ENCODE measurements at regions not wholly inside any gene's neighbourhood (a gene's known extent, or its start where the extent isn't known, plus 50 kb on each side); places are given as distances from the start of the nearest gene placed in this dataset.

DNA sequence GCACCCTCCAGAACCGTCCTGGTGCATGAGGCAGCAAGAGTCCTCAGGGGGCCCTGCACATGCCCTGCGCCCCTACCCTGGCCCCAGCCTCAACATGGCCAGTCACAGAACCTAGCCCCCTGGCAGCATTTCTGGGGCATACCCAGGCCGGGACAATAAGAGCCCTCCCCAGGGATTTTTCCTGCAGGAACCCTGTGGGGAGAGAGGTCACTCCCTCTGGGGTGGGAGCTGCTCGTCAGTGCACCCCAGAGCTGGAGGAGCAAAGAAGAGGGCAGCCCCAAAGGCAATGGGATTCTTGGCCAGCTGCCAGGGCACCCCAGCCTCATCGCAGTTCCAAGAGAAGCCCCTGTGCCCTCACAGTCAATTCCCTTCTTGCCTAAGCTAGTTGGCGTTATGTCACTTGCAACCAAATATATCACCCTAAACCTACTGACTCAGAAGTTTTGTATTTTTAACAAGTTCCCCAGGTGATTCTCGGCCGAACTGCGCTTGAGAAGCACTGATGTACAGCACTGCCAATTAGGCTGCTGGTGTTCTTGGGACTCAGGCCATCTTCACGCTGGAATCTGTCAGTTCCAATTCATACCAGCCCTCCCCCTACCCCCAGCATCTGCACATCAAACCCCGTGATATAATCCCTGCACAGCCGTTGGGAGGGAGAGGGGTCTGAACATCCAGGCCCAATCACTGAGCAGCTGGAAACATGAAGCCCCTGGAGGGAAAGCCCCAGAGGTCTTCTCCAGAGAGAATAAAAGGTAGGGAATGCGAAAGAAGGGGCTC lies 87.5 kb upstream of the PRR20G start (continued):
- TF ChIP-seq, protein P1, sequence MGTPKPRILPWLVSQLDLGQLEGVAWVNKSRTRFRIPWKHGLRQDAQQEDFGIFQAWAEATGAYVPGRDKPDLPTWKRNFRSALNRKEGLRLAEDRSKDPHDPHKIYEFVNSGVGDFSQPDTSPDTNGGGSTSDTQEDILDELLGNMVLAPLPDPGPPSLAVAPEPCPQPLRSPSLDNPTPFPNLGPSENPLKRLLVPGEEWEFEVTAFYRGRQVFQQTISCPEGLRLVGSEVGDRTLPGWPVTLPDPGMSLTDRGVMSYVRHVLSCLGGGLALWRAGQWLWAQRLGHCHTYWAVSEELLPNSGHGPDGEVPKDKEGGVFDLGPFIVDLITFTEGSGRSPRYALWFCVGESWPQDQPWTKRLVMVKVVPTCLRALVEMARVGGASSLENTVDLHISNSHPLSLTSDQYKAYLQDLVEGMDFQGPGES (IDR thresholded peaks at IDR 0.05; ENCODE audit: low read depth, low read length) = no peak
- TF ChIP-seq TEAD4 (IDR thresholded peaks at IDR 0.05; ENCODE audit: borderline replicate concordance, insufficient read depth) (no peak), CHD2 (IDR thresholded peaks at IDR 0.05; ENCODE audit: low read length, partially characterized antibody) (no peak), FOXJ3 (CRISPR knock-in tag; IDR thresholded peaks at IDR 0.05) (no peak), RAD21 (IDR thresholded peaks at IDR 0.05; ENCODE audit: low read length) (no peak), RXRA (IDR thresholded peaks at IDR 0.05; ENCODE audit: borderline replicate concordance, low read depth) (no peak), TAF1 (IDR thresholded peaks at IDR 0.05; ENCODE audit: borderline replicate concordance, low read depth, low read length) (no peak)

DNA sequence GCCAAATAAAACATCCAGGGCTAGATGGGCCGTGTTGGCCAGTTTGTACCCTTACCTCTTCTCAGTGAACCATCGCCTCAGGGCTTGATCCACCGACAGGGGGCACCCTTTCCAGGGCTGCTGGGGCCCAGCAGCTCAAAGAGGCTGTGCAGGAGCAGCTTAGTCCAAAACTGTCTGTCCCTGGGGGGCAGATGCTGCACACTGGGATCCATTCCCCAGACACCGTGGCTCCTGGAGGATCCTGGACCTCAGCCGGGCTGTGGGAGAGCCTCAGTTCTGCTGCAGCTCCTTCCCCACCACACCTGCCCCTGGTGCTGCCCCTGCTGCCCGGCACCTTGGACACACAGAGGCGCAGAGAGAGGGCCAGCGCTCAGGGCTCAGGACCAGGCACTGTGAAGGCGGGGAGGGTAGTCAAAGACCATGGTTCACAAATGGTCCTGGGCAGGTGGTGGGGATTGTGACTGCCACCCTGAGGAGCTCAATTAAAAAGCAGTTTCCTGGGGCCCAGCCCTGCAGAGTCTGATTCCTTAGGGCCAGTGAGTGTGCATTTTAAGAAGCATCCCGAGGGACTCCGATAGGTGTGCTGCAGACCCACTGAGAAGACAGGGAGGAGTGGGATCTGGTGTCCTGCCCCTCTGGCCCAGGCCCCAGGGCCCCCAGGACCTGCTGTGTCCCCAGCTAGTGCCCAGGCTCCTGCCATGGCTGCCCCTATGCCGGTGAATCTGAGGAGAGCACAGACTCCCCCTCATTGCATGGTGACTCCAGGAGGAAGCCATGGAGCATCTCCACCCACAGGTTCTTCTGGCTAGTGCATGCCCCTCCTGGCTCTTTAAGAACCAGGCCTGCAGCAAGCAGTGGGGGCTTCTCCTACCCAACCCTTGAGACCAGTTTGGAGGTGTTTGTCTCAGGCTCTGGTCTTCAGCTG lies 86.5 kb upstream of the PRR20G start:
- no peak overlapping the region for H3K9ac ChIP-seq
- peaks cover 0 to 15% of the 10 kb centered on the region in 2 experiments; a peak in 1 of 4 replicates for H3K4me1 ChIP-seq (ENCODE audit: control insufficient read depth in 1 of 2, insufficient read depth in 2 of 2, low read depth in 1 of 2, low read length in 1 of 2)
- no peak overlapping the region for H3K4me2 ChIP-seq
- H3K36me3 ChIP-seq (replicated peaks in 1 of 2; ENCODE audit: control insufficient read depth in 1 of 2, insufficient read depth in 2 of 2, low read length in 1 of 2) = no peaks in the 10 kb centered on the region
- POLR2A ChIA-PET = no interaction called here
- H3K9me3 ChIP-seq = no peaks in the 10 kb centered on the region
- no peak overlapping the region for H3K4me3 ChIP-seq (ENCODE audit: low read depth in 2 of 2, low read length in 1 of 2)
- no peak overlapping the region for H3K27ac ChIP-seq (ENCODE audit: low read depth in 2 of 2, low read length in 1 of 2)
- no peaks in the 10 kb centered on the region for H4K20me1 ChIP-seq (ENCODE audit: insufficient read depth)
- CTCF ChIA-PET = interaction anchor here (0.7 to 1.4 kb wide), 5 partner anchors 9 to 90 kb away, joined by 3 to 5 read pairs (median 5); no protein-coding TSS in a partner anchor
- TF ChIP-seq RAD21 (IDR thresholded peaks at IDR 0.05; ENCODE audit: low read length) (0 out of 2 replicates have a peak, but pooled peaks have one; percentile 17), GATA2 (CRISPR knock-in tag; IDR thresholded peaks at IDR 0.05) (no peak), POLR2AphosphoS5 (IDR thresholded peaks at IDR 0.05; ENCODE audit: low read depth, low read length) (no peak), YY1 (IDR thresholded peaks at IDR 0.05; ENCODE audit: low read depth) (no peak), RXRA (IDR thresholded peaks at IDR 0.05; ENCODE audit: borderline replicate concordance, low read depth) (no peak), TCF12 (IDR thresholded peaks at IDR 0.05) (no peak), TEAD4 (IDR thresholded peaks at IDR 0.05; ENCODE audit: borderline replicate concordance, insufficient read depth) (no peak), FOSL2 (IDR thresholded peaks at IDR 0.05; ENCODE audit: borderline replicate concordance, low read depth) (no peak), JUND (IDR thresholded peaks at IDR 0.05) (no peak), GABPA (IDR thresholded peaks at IDR 0.05; ENCODE audit: low read depth) (no peak), RFX5 (IDR thresholded peaks at IDR 0.05; ENCODE audit: low read length) (no peak), CHD2 (IDR thresholded peaks at IDR 0.05; ENCODE audit: low read length, partially characterized antibody) (no peak)
- TF ChIP-seq, protein P2, sequence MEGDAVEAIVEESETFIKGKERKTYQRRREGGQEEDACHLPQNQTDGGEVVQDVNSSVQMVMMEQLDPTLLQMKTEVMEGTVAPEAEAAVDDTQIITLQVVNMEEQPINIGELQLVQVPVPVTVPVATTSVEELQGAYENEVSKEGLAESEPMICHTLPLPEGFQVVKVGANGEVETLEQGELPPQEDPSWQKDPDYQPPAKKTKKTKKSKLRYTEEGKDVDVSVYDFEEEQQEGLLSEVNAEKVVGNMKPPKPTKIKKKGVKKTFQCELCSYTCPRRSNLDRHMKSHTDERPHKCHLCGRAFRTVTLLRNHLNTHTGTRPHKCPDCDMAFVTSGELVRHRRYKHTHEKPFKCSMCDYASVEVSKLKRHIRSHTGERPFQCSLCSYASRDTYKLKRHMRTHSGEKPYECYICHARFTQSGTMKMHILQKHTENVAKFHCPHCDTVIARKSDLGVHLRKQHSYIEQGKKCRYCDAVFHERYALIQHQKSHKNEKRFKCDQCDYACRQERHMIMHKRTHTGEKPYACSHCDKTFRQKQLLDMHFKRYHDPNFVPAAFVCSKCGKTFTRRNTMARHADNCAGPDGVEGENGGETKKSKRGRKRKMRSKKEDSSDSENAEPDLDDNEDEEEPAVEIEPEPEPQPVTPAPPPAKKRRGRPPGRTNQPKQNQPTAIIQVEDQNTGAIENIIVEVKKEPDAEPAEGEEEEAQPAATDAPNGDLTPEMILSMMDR (IDR thresholded peaks at IDR 0.05) = peak; percentile 47; the same call in 1 of the 2 replicates
- TF ChIP-seq, protein P3, sequence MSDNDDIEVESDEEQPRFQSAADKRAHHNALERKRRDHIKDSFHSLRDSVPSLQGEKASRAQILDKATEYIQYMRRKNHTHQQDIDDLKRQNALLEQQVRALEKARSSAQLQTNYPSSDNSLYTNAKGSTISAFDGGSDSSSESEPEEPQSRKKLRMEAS (IDR thresholded peaks at IDR 0.05; ENCODE audit: low read depth) = no peak
- TF ChIP-seq, protein P4, sequence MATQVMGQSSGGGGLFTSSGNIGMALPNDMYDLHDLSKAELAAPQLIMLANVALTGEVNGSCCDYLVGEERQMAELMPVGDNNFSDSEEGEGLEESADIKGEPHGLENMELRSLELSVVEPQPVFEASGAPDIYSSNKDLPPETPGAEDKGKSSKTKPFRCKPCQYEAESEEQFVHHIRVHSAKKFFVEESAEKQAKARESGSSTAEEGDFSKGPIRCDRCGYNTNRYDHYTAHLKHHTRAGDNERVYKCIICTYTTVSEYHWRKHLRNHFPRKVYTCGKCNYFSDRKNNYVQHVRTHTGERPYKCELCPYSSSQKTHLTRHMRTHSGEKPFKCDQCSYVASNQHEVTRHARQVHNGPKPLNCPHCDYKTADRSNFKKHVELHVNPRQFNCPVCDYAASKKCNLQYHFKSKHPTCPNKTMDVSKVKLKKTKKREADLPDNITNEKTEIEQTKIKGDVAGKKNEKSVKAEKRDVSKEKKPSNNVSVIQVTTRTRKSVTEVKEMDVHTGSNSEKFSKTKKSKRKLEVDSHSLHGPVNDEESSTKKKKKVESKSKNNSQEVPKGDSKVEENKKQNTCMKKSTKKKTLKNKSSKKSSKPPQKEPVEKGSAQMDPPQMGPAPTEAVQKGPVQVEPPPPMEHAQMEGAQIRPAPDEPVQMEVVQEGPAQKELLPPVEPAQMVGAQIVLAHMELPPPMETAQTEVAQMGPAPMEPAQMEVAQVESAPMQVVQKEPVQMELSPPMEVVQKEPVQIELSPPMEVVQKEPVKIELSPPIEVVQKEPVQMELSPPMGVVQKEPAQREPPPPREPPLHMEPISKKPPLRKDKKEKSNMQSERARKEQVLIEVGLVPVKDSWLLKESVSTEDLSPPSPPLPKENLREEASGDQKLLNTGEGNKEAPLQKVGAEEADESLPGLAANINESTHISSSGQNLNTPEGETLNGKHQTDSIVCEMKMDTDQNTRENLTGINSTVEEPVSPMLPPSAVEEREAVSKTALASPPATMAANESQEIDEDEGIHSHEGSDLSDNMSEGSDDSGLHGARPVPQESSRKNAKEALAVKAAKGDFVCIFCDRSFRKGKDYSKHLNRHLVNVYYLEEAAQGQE (IDR thresholded peaks at IDR 0.05; ENCODE audit: low read depth, low read length) = no peak
- TF ChIP-seq, protein P5, sequence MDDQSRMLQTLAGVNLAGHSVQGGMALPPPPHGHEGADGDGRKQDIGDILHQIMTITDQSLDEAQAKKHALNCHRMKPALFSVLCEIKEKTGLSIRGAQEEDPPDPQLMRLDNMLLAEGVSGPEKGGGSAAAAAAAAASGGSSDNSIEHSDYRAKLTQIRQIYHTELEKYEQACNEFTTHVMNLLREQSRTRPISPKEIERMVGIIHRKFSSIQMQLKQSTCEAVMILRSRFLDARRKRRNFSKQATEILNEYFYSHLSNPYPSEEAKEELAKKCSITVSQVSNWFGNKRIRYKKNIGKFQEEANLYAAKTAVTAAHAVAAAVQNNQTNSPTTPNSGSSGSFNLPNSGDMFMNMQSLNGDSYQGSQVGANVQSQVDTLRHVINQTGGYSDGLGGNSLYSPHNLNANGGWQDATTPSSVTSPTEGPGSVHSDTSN (IDR thresholded peaks at IDR 0.05) = no peak
- H2AFZ ChIP-seq (ENCODE audit: low read depth) = no peak overlapping the region
- no peak for DNase-seq
- no peaks in the 10 kb centered on the region for H3F3A ChIP-seq (replicated peaks; ENCODE audit: insufficient read depth)
- 0 out of 2 replicates have a peak, but pooled peaks cover 6% of the 10 kb centered on the region for H3K27me3 ChIP-seq (ENCODE audit: insufficient read depth)
- 52% methylated on average over 4 of the region's 12 CpGs for WGBS (ENCODE audit: low lambda C conversion rate)
- no peaks in the 10 kb centered on the region for H3K9me2 ChIP-seq
- no peaks in the 10 kb centered on the region for H3K79me2 ChIP-seq (ENCODE audit: insufficient read depth)

Data from SK-N-SH (cell line).